AG09309 (cell line): ENCODE measurements at regions not wholly inside any gene's neighbourhood (a gene's known extent, or its start where the extent isn't known, plus 50 kb on each side); places are given as distances from the start of the nearest gene placed in this dataset.
"Not testable (repeated sequence)": the region's sequence is repeated elsewhere in the genome, so short reads cannot be mapped to it uniquely, and the experiment has no call there.

ENCODE experiments used
- DNase-seq: peaks from one replicate; pipeline ENCODE4 v3.0.0-alpha.2; 2010; ENCODE audit warnings: low read depth
- H3K4me3 ChIP-seq: 2 replicates; pipeline ENCODE4 v1.5.1; 2011; ENCODE audit warnings: mild to moderate bottlenecking, low read depth, low read length, moderate library complexity; ENCODE audit not compliant: control insufficient read depth
- TF ChIP-seq, protein P1 (sequence below): IDR thresholded peaks from 2 replicates; pipeline ENCODE4 v1.5.1; 2011; ENCODE audit warnings: mild to moderate bottlenecking, low read depth, low read length, inconsistent platforms; ENCODE audit not compliant: insufficient read depth, control insufficient read depth; ENCODE audit errors: missing control alignments

DNA sequence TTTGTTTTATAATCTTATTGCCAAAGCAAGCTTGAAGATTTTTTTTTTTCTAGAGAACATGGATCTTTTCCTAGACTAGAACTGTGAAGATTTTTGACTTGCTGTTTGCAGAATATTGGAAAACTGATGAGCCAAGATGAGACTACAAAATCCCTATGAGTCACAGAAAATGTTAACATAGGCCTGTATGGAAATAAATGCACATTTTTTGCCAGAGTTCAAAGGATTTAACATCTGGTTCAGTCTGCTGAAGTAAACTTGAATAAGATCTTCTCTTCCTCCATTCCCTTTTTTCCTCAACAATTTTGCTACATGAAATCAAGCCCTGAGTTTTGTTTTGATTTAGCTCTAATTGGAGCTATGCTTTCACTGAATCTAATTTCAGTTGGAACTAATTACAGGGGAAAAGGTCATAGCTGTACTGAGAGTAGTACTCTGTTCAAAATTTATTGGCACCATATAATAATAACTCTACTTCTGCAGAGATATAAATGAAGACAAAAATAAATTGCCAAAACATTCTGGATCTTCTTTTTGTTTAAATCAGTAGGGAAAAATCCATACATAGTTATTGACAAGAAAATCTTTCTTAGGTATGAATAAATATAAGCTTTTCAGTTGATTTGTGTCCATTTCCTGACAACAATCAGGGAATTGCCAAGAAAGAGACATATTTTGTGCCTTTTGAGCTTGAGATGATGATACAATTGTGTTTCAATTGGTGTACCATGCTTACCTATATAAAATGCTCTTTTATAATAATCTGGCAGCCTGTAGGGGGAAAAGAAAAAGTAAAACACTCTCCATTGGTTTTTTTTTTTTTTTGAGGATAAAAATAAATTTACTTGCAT is 387.5 kb upstream of the GOT2 start:
- no peak overlapping the region for H3K4me3 ChIP-seq
- TF ChIP-seq, protein P1, sequence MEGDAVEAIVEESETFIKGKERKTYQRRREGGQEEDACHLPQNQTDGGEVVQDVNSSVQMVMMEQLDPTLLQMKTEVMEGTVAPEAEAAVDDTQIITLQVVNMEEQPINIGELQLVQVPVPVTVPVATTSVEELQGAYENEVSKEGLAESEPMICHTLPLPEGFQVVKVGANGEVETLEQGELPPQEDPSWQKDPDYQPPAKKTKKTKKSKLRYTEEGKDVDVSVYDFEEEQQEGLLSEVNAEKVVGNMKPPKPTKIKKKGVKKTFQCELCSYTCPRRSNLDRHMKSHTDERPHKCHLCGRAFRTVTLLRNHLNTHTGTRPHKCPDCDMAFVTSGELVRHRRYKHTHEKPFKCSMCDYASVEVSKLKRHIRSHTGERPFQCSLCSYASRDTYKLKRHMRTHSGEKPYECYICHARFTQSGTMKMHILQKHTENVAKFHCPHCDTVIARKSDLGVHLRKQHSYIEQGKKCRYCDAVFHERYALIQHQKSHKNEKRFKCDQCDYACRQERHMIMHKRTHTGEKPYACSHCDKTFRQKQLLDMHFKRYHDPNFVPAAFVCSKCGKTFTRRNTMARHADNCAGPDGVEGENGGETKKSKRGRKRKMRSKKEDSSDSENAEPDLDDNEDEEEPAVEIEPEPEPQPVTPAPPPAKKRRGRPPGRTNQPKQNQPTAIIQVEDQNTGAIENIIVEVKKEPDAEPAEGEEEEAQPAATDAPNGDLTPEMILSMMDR: no peak
- DNase-seq: no peak

DNA sequence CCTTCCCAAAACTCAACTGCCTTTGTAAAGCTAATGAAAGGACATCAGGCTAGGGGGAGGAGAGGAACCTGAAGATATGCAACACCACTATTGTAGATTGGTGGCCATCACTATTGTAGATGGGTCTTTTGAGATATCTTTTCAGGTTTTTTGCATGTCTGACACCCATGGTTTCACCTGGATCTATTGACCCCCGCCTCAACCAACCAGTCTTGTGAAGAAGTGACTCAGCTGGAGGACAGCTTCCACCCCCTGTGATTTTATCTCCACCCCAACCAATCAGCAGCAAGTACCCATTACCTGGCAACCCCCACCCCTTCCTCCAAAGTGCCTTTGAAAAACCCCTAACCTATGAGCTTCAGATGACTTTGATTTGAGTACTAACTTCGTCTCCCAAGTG is 382.6 kb upstream of the GOT2 start:
- no peak for DNase-seq

DNA sequence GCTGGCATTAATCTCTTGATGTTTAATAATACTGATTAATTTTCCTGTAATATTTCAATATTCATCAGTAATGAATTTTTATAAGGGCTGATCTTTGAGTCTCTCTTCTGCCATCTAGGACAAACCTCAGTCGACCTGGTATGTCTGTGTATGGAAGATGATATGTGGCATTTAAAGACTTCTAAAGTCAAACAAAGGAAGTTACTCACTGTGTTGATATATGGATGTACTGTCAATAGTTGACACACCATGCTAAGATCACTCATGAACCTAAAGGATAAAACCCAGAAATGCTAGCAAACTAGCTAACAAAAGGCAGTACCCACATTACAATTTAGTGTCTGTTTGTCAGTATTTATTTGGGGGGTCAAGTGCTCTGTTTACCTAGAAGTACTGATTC is 380.7 kb upstream of the GOT2 start:
- no peak overlapping the region for H3K4me3 ChIP-seq
- TF ChIP-seq, protein P1: no peak
- no peak for DNase-seq

More for the DNA sequence above, 382.6 kb upstream of the GOT2 start:
- no peak overlapping the region for H3K4me3 ChIP-seq
- TF ChIP-seq, protein P1: no peak

DNA sequence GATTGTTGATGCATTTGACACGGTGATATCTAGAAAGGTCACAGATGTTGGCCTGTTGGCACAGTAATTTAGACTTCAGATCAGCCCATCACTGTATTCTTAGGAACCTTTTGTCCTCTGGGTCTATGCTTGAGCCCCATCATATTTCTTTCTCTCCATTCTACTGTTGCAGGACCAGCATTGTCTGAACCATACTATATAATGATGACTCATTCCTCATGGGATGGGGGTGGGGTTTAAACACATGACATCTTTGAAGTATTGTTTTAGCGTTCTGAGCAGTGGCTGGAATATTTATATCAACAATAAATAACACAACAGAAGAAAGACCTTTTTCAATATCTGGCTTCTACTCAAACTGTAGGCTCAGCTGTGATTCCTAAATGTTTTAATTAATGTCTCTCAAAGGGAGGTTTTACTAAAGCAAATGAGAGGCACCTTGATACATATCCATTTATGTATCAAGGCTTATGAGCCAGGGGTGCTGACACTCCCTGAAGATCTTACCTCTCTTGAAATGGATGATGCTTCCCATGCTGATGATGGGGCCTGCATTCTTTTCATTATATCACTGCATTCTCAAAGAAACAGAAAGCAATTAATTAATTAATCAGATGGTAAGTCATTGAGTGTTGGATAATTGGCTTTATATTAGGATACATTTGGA is 379.0 kb upstream of the GOT2 start:
- TF ChIP-seq, protein P1: no peak
- DNase-seq: no peak

DNA sequence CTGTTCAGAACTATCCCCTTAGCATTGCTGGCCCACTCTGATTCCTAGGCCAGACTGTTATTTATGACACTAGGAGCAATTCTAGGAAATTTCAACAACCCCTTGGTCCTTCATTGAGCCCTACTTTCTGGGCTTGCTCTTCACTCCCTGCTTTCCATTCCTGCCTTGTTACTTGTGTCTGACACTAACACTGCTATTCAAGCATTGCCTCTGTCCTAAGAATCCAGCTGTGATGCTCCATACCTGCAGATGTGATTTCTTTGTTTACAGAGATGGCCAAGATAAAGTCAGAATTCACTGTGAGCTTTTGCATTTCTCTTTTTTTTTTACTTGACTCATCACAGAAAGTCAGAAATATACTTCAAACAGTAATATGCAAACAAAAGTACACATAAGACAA is 377.2 kb upstream of the GOT2 start:
- TF ChIP-seq, protein P1: no peak
- DNase-seq: no peak
- H3K4me3 ChIP-seq: no peak overlapping the region

More for the DNA sequence above, 379.0 kb upstream of the GOT2 start:
- H3K4me3 ChIP-seq: no peak overlapping the region

DNA sequence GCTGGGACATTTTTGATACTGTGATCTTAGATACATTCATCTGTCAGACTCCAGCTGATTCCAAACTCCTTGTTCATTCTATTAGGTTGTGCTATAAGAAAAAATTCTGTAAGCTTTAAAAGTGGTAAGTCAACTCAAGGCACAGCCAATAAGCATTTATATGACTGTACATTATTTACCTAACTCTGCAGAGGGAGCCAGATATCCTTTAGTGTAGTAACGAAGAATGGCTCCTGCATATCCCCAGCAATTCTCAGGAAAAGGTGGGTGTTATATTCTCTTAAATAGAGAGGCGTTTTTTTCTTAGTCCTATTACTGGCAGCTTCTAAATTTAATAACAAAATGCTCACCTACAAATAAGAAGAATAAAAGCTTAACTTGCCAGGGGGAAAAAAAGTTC is 374.3 kb upstream of the GOT2 start:
- H3K4me3 ChIP-seq: no peak overlapping the region
- TF ChIP-seq, protein P1: no peak
- no peak for DNase-seq

DNA sequence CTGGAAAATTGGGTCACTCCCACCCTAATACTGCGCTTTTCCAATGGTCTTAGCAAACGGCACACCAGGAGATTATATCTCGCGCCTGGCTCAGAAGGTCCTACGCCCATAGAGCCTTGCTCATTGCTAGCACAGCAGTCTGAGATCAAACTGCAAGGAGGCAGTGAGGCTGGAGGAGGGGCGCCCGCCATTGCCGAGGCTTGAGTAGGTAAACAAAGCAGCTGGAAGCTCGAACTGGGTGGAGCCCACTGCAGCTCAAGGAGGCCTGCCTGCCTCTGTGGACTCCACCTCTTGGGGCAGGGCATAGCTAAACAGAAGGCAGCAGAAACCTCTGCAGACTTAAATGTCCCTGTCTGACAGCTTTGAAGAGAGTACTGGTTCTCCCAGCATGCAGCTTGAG is 362.6 kb upstream of the GOT2 start:
- not testable (repeated sequence) for H3K4me3 ChIP-seq, DNase-seq
